GM23338 (cell line): ENCODE measurements at regions not wholly inside any gene's neighbourhood (a gene's known extent, or its start where the extent isn't known, plus 50 kb on each side); places are given as distances from the start of the nearest gene placed in this dataset.

Source experiments
- ATAC-seq: fragments of 200-7000 bp; cut with Tn5 transposase; 3 replicates; pipeline ENCODE4 v1.9.1; 2020
- DNase-seq: peaks from one replicate; pipeline ENCODE4 v3.0.0-alpha.2; 2015; ENCODE audit warnings: low spot score
- H2AFZ ChIP-seq: fragments of 200-600 bp; sonication (generic); 2 replicates; pipeline ENCODE4 v1.8.0; 2016; ENCODE audit warnings: antibody characterized with exemption, mild to moderate bottlenecking, moderate library complexity
- H3F3A ChIP-seq: fragments of 200-600 bp; sonication (generic); replicated peaks from 2 replicates; pipeline ENCODE4 v1.8.0; 2017; ENCODE audit warnings: antibody characterized with exemption, mixed run types, low read depth
- H3K27ac ChIP-seq: fragments of 200-600 bp; sonication (generic); 2 replicates; pipeline ENCODE4 v1.6.1; 2016; ENCODE audit warnings: low read depth
- H3K27me3 ChIP-seq: fragments of 200-600 bp; sonication (generic); 2 replicates; pipeline ENCODE4 v1.8.0; 2016; ENCODE audit warnings: mild to moderate bottlenecking, mixed run types, moderate library complexity; ENCODE audit not compliant: insufficient read depth
- H3K36me3 ChIP-seq: fragments of 200-600 bp; sonication (generic); 2 replicates; pipeline ENCODE4 v1.8.0; 2016; ENCODE audit warnings: mild to moderate bottlenecking; ENCODE audit not compliant: insufficient read depth
- H3K4me1 ChIP-seq: fragments of 200-600 bp; sonication (generic); 2 replicates; pipeline ENCODE4 v1.8.0; 2016; ENCODE audit warnings: mild to moderate bottlenecking, moderate library complexity; ENCODE audit not compliant: insufficient read depth
- H3K4me2 ChIP-seq: fragments of 200-600 bp; sonication (generic); 2 replicates; pipeline ENCODE4 v1.7.1; 2017; ENCODE audit warnings: mixed run types
- H3K4me3 ChIP-seq: fragments of 200-600 bp; sonication (generic); 2 replicates; pipeline ENCODE4 v1.6.1; 2016; ENCODE audit warnings: mixed run types
- H3K79me2 ChIP-seq: fragments of 200-600 bp; sonication (generic); replicated peaks from 2 replicates; pipeline ENCODE4 v1.8.0; 2017; ENCODE audit warnings: mild to moderate bottlenecking; ENCODE audit not compliant: insufficient read depth
- H3K9me2 ChIP-seq: fragments of 200-600 bp; sonication (generic); 2 replicates; pipeline ENCODE4 v1.8.0; 2017; ENCODE audit not compliant: insufficient read depth
- H4K20me1 ChIP-seq: fragments of 200-600 bp; sonication (generic); replicated peaks from 2 replicates; pipeline ENCODE4 v1.8.0; 2017; ENCODE audit warnings: mild to moderate bottlenecking; ENCODE audit not compliant: insufficient read depth
- H3K27ac Mint-ChIP-seq: 2 replicates; pipeline ENCODE4 v1.8.0; 2020; ENCODE audit warnings: inconsistent platforms, mild to moderate bottlenecking, moderate library complexity, mixed read lengths
- H3K27me3 Mint-ChIP-seq: 3 replicates; pipeline ENCODE4 v1.8.0; 2022; ENCODE audit warnings: low read depth, mild to moderate bottlenecking, moderate library complexity, mixed read lengths, inconsistent platforms; ENCODE audit not compliant: insufficient read depth, poor library complexity
- H3K36me3 Mint-ChIP-seq: 3 replicates; pipeline ENCODE4 v1.8.0; 2021; ENCODE audit warnings: low read depth, mild to moderate bottlenecking, inconsistent platforms, moderate library complexity, mixed read lengths
- H3K4me1 Mint-ChIP-seq: 3 replicates; pipeline ENCODE4 v1.8.0; 2020; ENCODE audit warnings: mild to moderate bottlenecking, inconsistent platforms, mixed read lengths
- H3K4me3 Mint-ChIP-seq: 3 replicates; pipeline ENCODE4 v1.8.0; 2021; ENCODE audit warnings: moderate library complexity, mild to moderate bottlenecking, inconsistent platforms, mixed read lengths
- H3K9me3 Mint-ChIP-seq: 3 replicates; pipeline ENCODE4 v1.8.0; 2020; ENCODE audit warnings: moderate library complexity, mild to moderate bottlenecking, inconsistent platforms, mixed read lengths
- CREB1 ChIP-seq: fragments of 250-450 bp; sonication (Bioruptor Pico); IDR thresholded peaks from 2 replicates; pipeline ENCODE4 v1.5.0; 2020; ENCODE audit warnings: low read depth, mild to moderate bottlenecking, moderate library complexity
- EZH2phosphoT487 ChIP-seq: fragments of 200-600 bp; sonication (generic); IDR thresholded peaks from one replicate; pipeline ENCODE4 v1.8.1; 2018; ENCODE audit warnings: antibody characterized with exemption; ENCODE audit not compliant: unreplicated experiment
- JUNB ChIP-seq: IDR thresholded peaks from one replicate; pipeline ENCODE4 v1.6.1; 2016; ENCODE audit warnings: antibody characterized with exemption; ENCODE audit not compliant: unreplicated experiment
- STAT1 ChIP-seq: IDR thresholded peaks from one replicate; pipeline ENCODE4 v1.6.1; 2016; ENCODE audit warnings: antibody characterized with exemption; ENCODE audit not compliant: unreplicated experiment
- ZNF114 ChIP-seq: fragments of 250-450 bp; sonication (Bioruptor Pico); IDR thresholded peaks from 2 replicates; pipeline ENCODE4 v1.5.0; 2020; ENCODE audit warnings: mild to moderate bottlenecking, moderate library complexity
- TF ChIP-seq, protein P1 (sequence below): IDR thresholded peaks from 2 replicates; pipeline ENCODE4 v1.6.1; 2016; ENCODE audit warnings: antibody characterized with exemption
- TF ChIP-seq, protein P2 (sequence below): IDR thresholded peaks from one replicate; pipeline ENCODE4 v1.6.1; 2018; ENCODE audit warnings: antibody characterized with exemption; ENCODE audit not compliant: unreplicated experiment
- TF ChIP-seq, protein P3 (sequence below), 2 experiments: fragments of 200-600 bp in 1 of 2; sonication (generic) in 1 of 2; conservative IDR thresholded peaks; 2 replicates each; pipeline versions ENCODE4 v1.5.1 to v1.6.1; 2016 to 2017; ENCODE audit warnings: antibody characterized with exemption in 2 of 2, low read depth in 2 of 2, mild to moderate bottlenecking in 2 of 2, moderate library complexity in 1 of 2

DNA sequence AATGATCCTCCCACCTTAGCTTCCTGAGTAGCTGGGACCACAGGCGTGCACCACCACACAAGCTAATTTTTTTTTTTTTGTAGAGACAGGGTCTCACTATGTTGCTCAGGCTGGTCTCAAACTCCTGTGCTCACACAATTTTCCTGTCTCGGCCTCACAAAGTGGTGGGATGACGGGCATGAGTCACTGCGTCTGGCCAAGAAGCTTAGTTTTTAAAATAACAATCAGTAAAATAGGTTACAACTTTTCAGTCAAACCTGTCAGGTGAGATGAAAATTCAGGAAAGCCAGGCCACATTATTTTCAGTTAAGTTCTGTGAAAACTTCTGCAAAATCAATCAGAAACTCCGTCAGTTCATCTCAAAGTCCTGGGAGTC lies 55.4 kb downstream of the FAM241B start:
- H3K4me1 Mint-ChIP-seq = peaks cover 10% of the 10 kb centered on the region; the same call in 2 of the 3 replicates
- H3K79me2 ChIP-seq = no peaks in the 10 kb centered on the region
- no peaks in the 10 kb centered on the region for H3K36me3 ChIP-seq
- H3K4me1 ChIP-seq = no peaks in the 10 kb centered on the region
- peaks cover 12% of the 10 kb centered on the region for H3K27me3 Mint-ChIP-seq
- H3K4me3 Mint-ChIP-seq = no peak overlapping the region
- 0 out of 2 replicates have a peak, but pooled peaks cover 4% of the 10 kb centered on the region for H3K9me2 ChIP-seq
- no peak overlapping the region for H3K27ac ChIP-seq
- no peak overlapping the region for H3K27ac Mint-ChIP-seq
- ATAC-seq = no peak
- no peaks in the 10 kb centered on the region for H3K36me3 Mint-ChIP-seq
- no peak for DNase-seq
- H3K4me3 ChIP-seq = no peak overlapping the region
- TF ChIP-seq JUNB = no peak
- TF ChIP-seq, protein P1, sequence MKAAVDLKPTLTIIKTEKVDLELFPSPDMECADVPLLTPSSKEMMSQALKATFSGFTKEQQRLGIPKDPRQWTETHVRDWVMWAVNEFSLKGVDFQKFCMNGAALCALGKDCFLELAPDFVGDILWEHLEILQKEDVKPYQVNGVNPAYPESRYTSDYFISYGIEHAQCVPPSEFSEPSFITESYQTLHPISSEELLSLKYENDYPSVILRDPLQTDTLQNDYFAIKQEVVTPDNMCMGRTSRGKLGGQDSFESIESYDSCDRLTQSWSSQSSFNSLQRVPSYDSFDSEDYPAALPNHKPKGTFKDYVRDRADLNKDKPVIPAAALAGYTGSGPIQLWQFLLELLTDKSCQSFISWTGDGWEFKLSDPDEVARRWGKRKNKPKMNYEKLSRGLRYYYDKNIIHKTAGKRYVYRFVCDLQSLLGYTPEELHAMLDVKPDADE = no peak
- TF ChIP-seq EZH2phosphoT487 = no peak
- TF ChIP-seq STAT1 = no peak
- TF ChIP-seq CREB1 (CRISPR knock-in tag) = no peak
- TF ChIP-seq, protein P2, sequence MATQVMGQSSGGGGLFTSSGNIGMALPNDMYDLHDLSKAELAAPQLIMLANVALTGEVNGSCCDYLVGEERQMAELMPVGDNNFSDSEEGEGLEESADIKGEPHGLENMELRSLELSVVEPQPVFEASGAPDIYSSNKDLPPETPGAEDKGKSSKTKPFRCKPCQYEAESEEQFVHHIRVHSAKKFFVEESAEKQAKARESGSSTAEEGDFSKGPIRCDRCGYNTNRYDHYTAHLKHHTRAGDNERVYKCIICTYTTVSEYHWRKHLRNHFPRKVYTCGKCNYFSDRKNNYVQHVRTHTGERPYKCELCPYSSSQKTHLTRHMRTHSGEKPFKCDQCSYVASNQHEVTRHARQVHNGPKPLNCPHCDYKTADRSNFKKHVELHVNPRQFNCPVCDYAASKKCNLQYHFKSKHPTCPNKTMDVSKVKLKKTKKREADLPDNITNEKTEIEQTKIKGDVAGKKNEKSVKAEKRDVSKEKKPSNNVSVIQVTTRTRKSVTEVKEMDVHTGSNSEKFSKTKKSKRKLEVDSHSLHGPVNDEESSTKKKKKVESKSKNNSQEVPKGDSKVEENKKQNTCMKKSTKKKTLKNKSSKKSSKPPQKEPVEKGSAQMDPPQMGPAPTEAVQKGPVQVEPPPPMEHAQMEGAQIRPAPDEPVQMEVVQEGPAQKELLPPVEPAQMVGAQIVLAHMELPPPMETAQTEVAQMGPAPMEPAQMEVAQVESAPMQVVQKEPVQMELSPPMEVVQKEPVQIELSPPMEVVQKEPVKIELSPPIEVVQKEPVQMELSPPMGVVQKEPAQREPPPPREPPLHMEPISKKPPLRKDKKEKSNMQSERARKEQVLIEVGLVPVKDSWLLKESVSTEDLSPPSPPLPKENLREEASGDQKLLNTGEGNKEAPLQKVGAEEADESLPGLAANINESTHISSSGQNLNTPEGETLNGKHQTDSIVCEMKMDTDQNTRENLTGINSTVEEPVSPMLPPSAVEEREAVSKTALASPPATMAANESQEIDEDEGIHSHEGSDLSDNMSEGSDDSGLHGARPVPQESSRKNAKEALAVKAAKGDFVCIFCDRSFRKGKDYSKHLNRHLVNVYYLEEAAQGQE = no peak
- TF ChIP-seq, protein P3, sequence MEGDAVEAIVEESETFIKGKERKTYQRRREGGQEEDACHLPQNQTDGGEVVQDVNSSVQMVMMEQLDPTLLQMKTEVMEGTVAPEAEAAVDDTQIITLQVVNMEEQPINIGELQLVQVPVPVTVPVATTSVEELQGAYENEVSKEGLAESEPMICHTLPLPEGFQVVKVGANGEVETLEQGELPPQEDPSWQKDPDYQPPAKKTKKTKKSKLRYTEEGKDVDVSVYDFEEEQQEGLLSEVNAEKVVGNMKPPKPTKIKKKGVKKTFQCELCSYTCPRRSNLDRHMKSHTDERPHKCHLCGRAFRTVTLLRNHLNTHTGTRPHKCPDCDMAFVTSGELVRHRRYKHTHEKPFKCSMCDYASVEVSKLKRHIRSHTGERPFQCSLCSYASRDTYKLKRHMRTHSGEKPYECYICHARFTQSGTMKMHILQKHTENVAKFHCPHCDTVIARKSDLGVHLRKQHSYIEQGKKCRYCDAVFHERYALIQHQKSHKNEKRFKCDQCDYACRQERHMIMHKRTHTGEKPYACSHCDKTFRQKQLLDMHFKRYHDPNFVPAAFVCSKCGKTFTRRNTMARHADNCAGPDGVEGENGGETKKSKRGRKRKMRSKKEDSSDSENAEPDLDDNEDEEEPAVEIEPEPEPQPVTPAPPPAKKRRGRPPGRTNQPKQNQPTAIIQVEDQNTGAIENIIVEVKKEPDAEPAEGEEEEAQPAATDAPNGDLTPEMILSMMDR (conservative IDR thresholded peaks at IDR 0.05; ENCODE audit: low read depth in 2 of 2) = no peak
- TF ChIP-seq ZNF114 (CRISPR knock-in tag) = no peak
- H3K9me3 Mint-ChIP-seq = no peaks in the 10 kb centered on the region
- no peaks in the 10 kb centered on the region for H3K27me3 ChIP-seq
- H3K4me2 ChIP-seq = no peak overlapping the region
- no peaks in the 10 kb centered on the region for H4K20me1 ChIP-seq
- H2AFZ ChIP-seq = no peak overlapping the region; the same call in 1 of the 2 replicates
- H3F3A ChIP-seq = no peaks in the 10 kb centered on the region
